NCI-H1092 treated with DMSO at 0.1 percent for 48 hours (cell line): ENCODE measurements at regions not wholly inside any gene's neighbourhood (a gene's known extent, or its start where the extent isn't known, plus 50 kb on each side); places are given as distances from the start of the nearest gene placed in this dataset.
A peak's percentile ranks its signal among the peaks of the same experiment; 100 is the strongest.

ENCODE experiments used
- DNase-seq: peaks from one replicate; lab custom pipeline; 2025; lab: John Stamatoyannopoulos, UW

GRCh38 chr9:134987376-134987775, 69.7 kb upstream of the FCN1 start:
- DNase-seq, result no peak

- no peak for DNase-seq
These were observed 70.4 kb upstream of the FCN1 start for GRCh38 chr9:134987906-134988700.

- no peak for DNase-seq
These were observed 71.0 kb upstream of the FCN1 start for GRCh38 chr9:134988706-134989105.

GRCh38 chr9:134989206-134990065, 71.7 kb upstream of the FCN1 start:
- no peak for DNase-seq

GRCh38 chr9:134991808-134992754, 74.4 kb upstream of the FCN1 start:
- no peak for DNase-seq

GRCh38 chr9:134992755-134993124, 75.0 kb upstream of the FCN1 start:
- peak; percentile 11 for DNase-seq

GRCh38 chr9:134993416-134993815, 75.7 kb upstream of the FCN1 start:
- DNase-seq, result no peak

GRCh38 chr9:134993996-134994720, 76.4 kb upstream of the FCN1 start:
- DNase-seq, result no peak

- DNase-seq, result no peak
These were observed 77.4 kb upstream of the FCN1 start for GRCh38 chr9:134994926-134995791.

- DNase-seq, result no peak
These were observed 78.0 kb upstream of the FCN1 start for GRCh38 chr9:134995792-134996120.

GRCh38 chr9:134996591-134997530, 79.1 kb upstream of the FCN1 start:
- DNase-seq, result no peak

GRCh38 chr9:135000647-135001245, 83.0 kb upstream of the FCN1 start:
- no peak for DNase-seq

GRCh38 chr9:135001526-135001925, 83.8 kb upstream of the FCN1 start:
- DNase-seq, result no peak

- no peak for DNase-seq
These were observed 84.6 kb upstream of the FCN1 start for GRCh38 chr9:135002336-135002735.

- no peak for DNase-seq
These were observed 84.7 kb upstream of the OLFM1 start for GRCh38 chr9:135002802-135003201.

- no peak for DNase-seq
These were observed 82.7 kb upstream of the OLFM1 start for GRCh38 chr9:135004772-135005171.

GRCh38 chr9:135006911-135007570, 80.4 kb upstream of the OLFM1 start:
- no peak for DNase-seq

- DNase-seq, result no peak
These were observed 79.9 kb upstream of the OLFM1 start for GRCh38 chr9:135007601-135008000.

GRCh38 chr9:135008416-135008815, 79.1 kb upstream of the OLFM1 start:
- DNase-seq, result no peak
